Heart right ventricle (tissue), 16 donors: ENCODE measurements at regions not wholly inside any gene's neighbourhood (a gene's known extent, or its start where the extent isn't known, plus 50 kb on each side); places are given as distances from the start of the nearest gene placed in this dataset.

Experiments used
- ATAC-seq, 8 donors: fragments of 200-7000 bp; cut with Tn5 transposase; one replicate each; pipeline ENCODE4 v1.9.1; 2020; ENCODE audit warnings: mild to moderate bottlenecking in 8 of 8, moderate library complexity in 8 of 8, moderate number of reproducible peaks in 1 of 8
- DNase-seq, 2 donors: peaks; one replicate each; pipeline ENCODE4 v3.0.0-alpha.2; 2020
- H3K27ac ChIP-seq, 10 donors: fragments of 200-600 bp; sonication (generic) in 2 of 10; one replicate each; pipeline versions ENCODE4 v1.5.0 to v1.8.0; 2020 to 2022; ENCODE audit warnings: mild to moderate bottlenecking in 3 of 10
- H3K27me3 ChIP-seq, 7 donors: fragments of 200-600 bp; one replicate each; pipeline ENCODE4 v1.8.0; 2021 to 2022; ENCODE audit warnings: mild to moderate bottlenecking in 2 of 7
- H3K36me3 ChIP-seq, 9 donors: fragments of 200-600 bp; sonication (generic) in 1 of 9; one replicate each; pipeline versions ENCODE4 v1.5.0 to v1.8.0; 2020 to 2022; ENCODE audit warnings: mild to moderate bottlenecking in 2 of 9
- H3K4me1 ChIP-seq, 9 donors: fragments of 200-600 bp; sonication (generic) in 1 of 9; one replicate each; pipeline versions ENCODE4 v1.5.0 to v1.8.0; 2020 to 2022; ENCODE audit warnings: mild to moderate bottlenecking in 4 of 9
- H3K4me3 ChIP-seq, 10 donors: fragments of 200-600 bp; sonication (generic) in 2 of 10; one replicate each; pipeline versions ENCODE4 v1.5.0 to v1.8.0; 2020 to 2022; ENCODE audit warnings: mild to moderate bottlenecking in 7 of 10, moderate library complexity in 2 of 10
- H3K9me3 ChIP-seq, 11 donors: fragments of 200-600 bp in 10 of 11; sonication (generic) in 2 of 11; one replicate each; pipeline versions ENCODE4 v1.5.0 to v1.8.0; 2013 to 2022; ENCODE audit warnings: mild to moderate bottlenecking in 2 of 11, control low read depth in 1 of 11, moderate library complexity in 1 of 11
- CTCF ChIP-seq, 9 donors: fragments of 200-600 bp; sonication (generic) in 2 of 9; IDR thresholded peaks; one replicate each; pipeline versions ENCODE4 v1.5.0 to v1.8.0; 2021 to 2022; ENCODE audit warnings: antibody characterized with exemption in 9 of 9, mild to moderate bottlenecking in 5 of 9, moderate library complexity in 1 of 9
- WGBS, 2 donors: extraction: QIAGEN DNeasy Blood & Tissue Kit; methylation state at CpG; one replicate each; pipeline ENCODE4 v1.1.7; 2013; ENCODE audit warnings: inconsistent platforms in 1 of 2; 5-methylcytosine and 5-hydroxymethylcytosine counted together
- intact Hi-C, 10 donors: fragments of 100-400 bp; cut with DNase I; formaldehyde crosslinking; loops; one replicate each; pipeline versions ENCODE4 v1.11.1 to v1.14.2; 2022
- donor health status: Arrhythmogenic right ventricular cardiomyopathy.
- donor health status: ischemic (EF 13 %, LVEDD 7.1; RV severe dilation, severe dysfunction).
- donor health status: healthy with polysubstance abuse.
- donor health status: DM: no; HTN: yes; CAD: no.
- donor health status: DM: no; HTN: no; CAD: no.
- donor health status: ischemic (EF 25% LVEDD 6.9; RV normal size, moderate dysfunction).
- donor health status: ischemic (EF 25% LVEDD 5.7; RV mildly dilated, moderate dysfunction).
- donor health status: healthy.
- donor health status: DM: yes; HTN: yes; CAD: no.
- donor health status: Ischemic cardiomyopathy.
- donor health status: ischemic (EF 35%, LVEDD 5.7; RV mildly dilated, moderate dysfunction).
- donor health status: nonischemic (EF 11% LVEDD 7.7; RV severe dilation, severe dysfunction).
- donor health status: DM: yes; HTN: yes; CAD: no.
- donor health status: PGD.
- donor health status: ischemic (EF 29% LVEDD 5.4; RV normal size, mild dysfunction).
- donor health status: nonischemic (EF 23%, LVEDD 6.1; RV moderate dilation, normal function).

GRCh38 chrY:19410980-19411766, 333.4 kb downstream of the KDM5D start:
- DNase-seq (no peak), ATAC-seq (no peak)
- 49 to 61% methylated on average over 3 of the region's 3 CpGs for WGBS, 2 donors
- no peaks in the 10 kb centered on the region for H3K9me3 ChIP-seq
- no peak for TF ChIP-seq CTCF (IDR thresholded peaks at IDR 0.05)
- no peak overlapping the region for H3K27ac ChIP-seq
- H3K4me1 ChIP-seq, result no peaks in the 10 kb centered on the region
- H3K27me3 ChIP-seq, result no peaks in the 10 kb centered on the region
- H3K4me3 ChIP-seq, result no peak overlapping the region
- H3K36me3 ChIP-seq, result no peaks in the 10 kb centered on the region
- intact Hi-C loops, result no loop called here

GRCh38 chrY:19406246-19406645, 338.3 kb downstream of the KDM5D start:
- Histone ChIP-seq H3K27ac (no peak overlapping the region), H3K4me1 (no peaks in the 10 kb centered on the region), H3K9me3 (no peaks in the 10 kb centered on the region), H3K36me3 (no peaks in the 10 kb centered on the region), H3K4me3 (no peak overlapping the region), H3K27me3 (no peaks in the 10 kb centered on the region)
- DNase-seq (no peak), ATAC-seq (no peak)
- intact Hi-C loops, result loop anchor here in 1 of 10 donors (10.0 kb wide), 1 partner anchor 59 kb away; no protein-coding TSS in a partner anchor
- no peak for TF ChIP-seq CTCF (IDR thresholded peaks at IDR 0.05)

- Histone ChIP-seq H3K27ac (no peak overlapping the region), H3K9me3 (no peaks in the 10 kb centered on the region), H3K4me3 (no peak overlapping the region), H3K27me3 (no peaks in the 10 kb centered on the region), H3K4me1 (no peaks in the 10 kb centered on the region), H3K36me3 (no peaks in the 10 kb centered on the region)
- ATAC-seq (no peak), DNase-seq (no peak)
- intact Hi-C loops, result loop anchor here in 1 of 10 donors (10.0 kb wide), 1 partner anchor 59 kb away; no protein-coding TSS in a partner anchor
- TF ChIP-seq CTCF (IDR thresholded peaks at IDR 0.05), result no peak
- 59 to 74% methylated on average over 4 of the region's 4 CpGs for WGBS, 2 donors
These were observed 338.9 kb downstream of the KDM5D start for GRCh38 chrY:19405598-19405997.

- no peak for DNase-seq
- Histone ChIP-seq H3K27ac (no peak overlapping the region), H3K27me3 (no peaks in the 10 kb centered on the region), H3K36me3 (no peaks in the 10 kb centered on the region), H3K9me3 (no peaks in the 10 kb centered on the region), H3K4me1 (no peaks in the 10 kb centered on the region), H3K4me3 (no peak overlapping the region)
- intact Hi-C loops, result no loop called here
- no peak for TF ChIP-seq CTCF (IDR thresholded peaks at IDR 0.05)
- no peak for ATAC-seq
These were observed 351.6 kb downstream of the KDM5D start for GRCh38 chrY:19392876-19393275.
